Endothelial cell (in vitro differentiated cells): ENCODE measurements at regions not wholly inside any gene's neighbourhood (a gene's known extent, or its start where the extent isn't known, plus 50 kb on each side); places are given as distances from the start of the nearest gene placed in this dataset.

Experiments used
- DNase-seq: peaks from one replicate; pipeline ENCODE4 v3.0.0; 2021; ENCODE audit warnings: low spot score
- H3K27ac Mint-ChIP-seq: one replicate; pipeline ENCODE4 v1.8.0; 2021; ENCODE audit warnings: mixed read lengths, inconsistent platforms; ENCODE audit not compliant: unreplicated experiment
- H3K27me3 Mint-ChIP-seq: one replicate; pipeline ENCODE4 v1.8.0; 2021; ENCODE audit warnings: mild to moderate bottlenecking, moderate library complexity, mixed read lengths, inconsistent platforms; ENCODE audit not compliant: unreplicated experiment
- H3K36me3 Mint-ChIP-seq: one replicate; pipeline ENCODE4 v1.8.0; 2021; ENCODE audit warnings: mild to moderate bottlenecking, low read depth, mixed read lengths, inconsistent platforms; ENCODE audit not compliant: unreplicated experiment
- H3K4me1 Mint-ChIP-seq: one replicate; pipeline ENCODE4 v1.8.0; 2021; ENCODE audit warnings: mild to moderate bottlenecking, mixed read lengths, inconsistent platforms; ENCODE audit not compliant: unreplicated experiment
- H3K4me3 Mint-ChIP-seq: one replicate; pipeline ENCODE4 v1.8.0; 2021; ENCODE audit warnings: mild to moderate bottlenecking, mixed read lengths, inconsistent platforms; ENCODE audit not compliant: unreplicated experiment
- H3K9me3 Mint-ChIP-seq: one replicate; pipeline ENCODE4 v1.8.0; 2021; ENCODE audit warnings: mixed read lengths, inconsistent platforms; ENCODE audit not compliant: unreplicated experiment
- CTCF ChIP-seq: fragments of 200-600 bp; sonication (generic); IDR thresholded peaks from one replicate; pipeline ENCODE4 v1.5.0; 2021; ENCODE audit warnings: antibody characterized with exemption; ENCODE audit not compliant: unreplicated experiment

- H3K4me1 Mint-ChIP-seq = no peaks in the 10 kb centered on the region
- H3K36me3 Mint-ChIP-seq = no peaks in the 10 kb centered on the region
- no peak overlapping the region for H3K27ac Mint-ChIP-seq
- H3K9me3 Mint-ChIP-seq = no peaks in the 10 kb centered on the region
- no peak for DNase-seq
- TF ChIP-seq CTCF = no peak
- H3K4me3 Mint-ChIP-seq = no peak overlapping the region
- H3K27me3 Mint-ChIP-seq = no peaks in the 10 kb centered on the region
These were observed 395.4 kb downstream of the CSNK1G3 start for GRCh38 chr5:123907349-123907748.

DNA sequence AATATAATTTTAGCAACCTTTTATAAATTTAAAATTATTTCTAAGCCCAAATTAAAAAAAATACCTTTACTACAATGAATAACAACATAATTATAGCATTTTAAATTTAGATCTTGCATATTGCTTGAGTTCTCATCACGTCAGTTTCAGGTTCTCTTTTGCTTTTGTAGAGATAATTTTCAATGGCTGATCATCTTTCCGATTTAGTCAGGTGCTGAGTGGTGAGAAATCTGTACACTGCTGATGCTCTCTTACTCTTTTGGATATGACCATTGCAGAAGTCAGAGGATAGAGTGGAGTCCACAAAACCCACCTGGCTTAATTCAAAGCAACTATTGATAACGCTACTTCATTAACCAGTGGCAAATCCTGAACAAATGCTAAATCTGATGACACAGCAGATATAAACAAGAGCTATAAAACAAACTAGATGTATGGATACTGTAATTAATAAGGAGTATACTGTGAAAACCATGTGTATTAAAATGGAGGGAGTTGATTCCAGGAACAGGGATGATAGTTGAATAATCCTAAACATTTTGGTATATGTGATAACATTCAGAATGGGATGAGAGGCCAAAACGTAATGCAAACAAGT lies 394.8 kb downstream of the CSNK1G3 start:
- TF ChIP-seq CTCF = no peak
- H3K36me3 Mint-ChIP-seq = no peaks in the 10 kb centered on the region

GRCh38 chr5:123885081-123885480 lies 373.1 kb downstream of the CSNK1G3 start:
- Mint-ChIP-seq H3K4me3 (no peak overlapping the region), H3K27ac (no peak overlapping the region), H3K36me3 (no peaks in the 10 kb centered on the region), H3K9me3 (no peaks in the 10 kb centered on the region), H3K4me1 (peaks cover 10% of the 10 kb centered on the region), H3K27me3 (no peaks in the 10 kb centered on the region)
- no peak for TF ChIP-seq CTCF
- DNase-seq = no peak

More for the DNA sequence above, 394.8 kb downstream of the CSNK1G3 start:
- H3K27me3 Mint-ChIP-seq = no peaks in the 10 kb centered on the region
- no peak overlapping the region for H3K4me3 Mint-ChIP-seq
- H3K4me1 Mint-ChIP-seq = no peaks in the 10 kb centered on the region
- no peak for DNase-seq
- no peaks in the 10 kb centered on the region for H3K9me3 Mint-ChIP-seq
- H3K27ac Mint-ChIP-seq = no peak overlapping the region

DNA sequence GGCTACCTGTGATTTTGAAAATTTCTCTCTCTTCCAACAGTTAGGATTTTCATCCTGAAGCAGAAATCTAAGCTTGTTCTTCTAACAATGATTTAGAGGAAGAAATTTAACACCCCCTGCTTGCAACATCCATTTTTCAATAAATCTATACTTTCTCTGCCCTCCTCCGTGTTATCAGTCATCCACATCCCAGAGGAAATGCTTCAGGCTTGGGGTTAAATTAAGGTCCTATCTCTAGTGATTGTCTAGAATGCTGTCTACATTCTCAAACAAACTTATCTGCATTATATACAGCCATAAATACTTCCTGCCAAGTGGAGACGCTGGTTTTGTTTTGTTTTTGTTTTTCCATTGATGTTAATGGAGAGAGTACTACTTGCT lies 371.0 kb downstream of the CSNK1G3 start:
- no peak overlapping the region for H3K27ac Mint-ChIP-seq
- no peak for TF ChIP-seq CTCF
- no peak overlapping the region for H3K4me3 Mint-ChIP-seq
- H3K36me3 Mint-ChIP-seq = no peaks in the 10 kb centered on the region
- no peak for DNase-seq
- peaks cover 18% of the 10 kb centered on the region for H3K4me1 Mint-ChIP-seq
- no peaks in the 10 kb centered on the region for H3K27me3 Mint-ChIP-seq
- no peaks in the 10 kb centered on the region for H3K9me3 Mint-ChIP-seq

- no peak for TF ChIP-seq CTCF
- Mint-ChIP-seq H3K27me3 (no peaks in the 10 kb centered on the region), H3K9me3 (no peaks in the 10 kb centered on the region), H3K4me1 (peaks cover 18% of the 10 kb centered on the region), H3K27ac (no peak overlapping the region), H3K4me3 (no peak overlapping the region), H3K36me3 (no peaks in the 10 kb centered on the region)
- DNase-seq = no peak
These were observed 370.5 kb downstream of the CSNK1G3 start for GRCh38 chr5:123882319-123882964.
